GM18502 (cell line): ENCODE measurements at regions not wholly inside any gene's neighbourhood (a gene's known extent, or its start where the extent isn't known, plus 50 kb on each side); places are given as distances from the start of the nearest gene placed in this dataset.

Source experiments
- ATAC-seq: cut with Tn5 transposase; IDR thresholded peaks from one replicate; pipeline ENCODE4 v1.9.1; 2021; ENCODE audit warnings: mild to moderate bottlenecking; ENCODE audit not compliant: unreplicated experiment, poor library complexity

GRCh38 chr10:117900280-117900679 is 146.5 kb downstream of the RAB11FIP2 start:
- no peak for ATAC-seq

- no peak for ATAC-seq
These were observed 142.9 kb downstream of the RAB11FIP2 start for GRCh38 chr10:117903854-117904253.

DNA sequence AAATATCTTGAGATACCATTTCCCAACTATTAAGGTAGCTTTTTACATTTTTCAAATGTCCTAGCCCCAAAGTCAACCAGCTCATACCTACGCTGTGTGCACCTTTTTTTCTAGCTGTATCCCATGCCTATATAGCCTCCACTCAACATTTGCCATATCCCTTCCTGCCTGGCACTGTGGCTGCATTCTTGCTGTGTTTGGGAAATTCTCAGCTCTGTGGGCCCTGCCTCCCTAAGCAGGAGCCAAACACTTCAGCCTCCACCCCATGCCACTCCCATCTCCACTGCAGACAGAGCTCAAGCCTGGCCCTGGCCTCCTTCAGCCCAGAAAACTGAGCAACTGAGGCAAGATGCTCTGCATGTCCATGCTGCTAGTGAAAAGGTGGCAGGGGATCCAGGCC is 141.3 kb downstream of the RAB11FIP2 start:
- no peak for ATAC-seq

DNA sequence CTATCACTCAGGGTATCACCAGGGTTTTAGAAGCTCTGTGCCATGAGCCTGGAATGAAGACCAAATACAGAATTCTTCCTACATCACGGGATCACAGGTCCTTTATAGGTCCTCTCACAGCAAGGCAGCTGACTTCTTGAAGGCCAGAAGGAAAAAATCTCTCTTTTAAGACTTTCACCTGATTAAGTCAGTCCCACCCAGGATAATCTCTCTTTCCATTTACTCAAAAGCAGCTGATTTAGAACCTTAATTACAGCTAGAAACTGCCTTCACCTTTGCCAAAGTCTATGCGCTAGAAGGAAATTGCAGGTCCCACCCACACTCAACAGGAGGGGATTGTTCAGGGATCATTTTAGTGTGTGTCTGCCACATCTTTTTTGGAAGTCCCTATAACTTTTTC is 135.1 kb downstream of the RAB11FIP2 start:
- ATAC-seq = no peak

GRCh38 chr10:117914334-117914733 is 132.4 kb downstream of the RAB11FIP2 start:
- ATAC-seq = no peak

GRCh38 chr10:117920956-117921355 is 125.8 kb downstream of the RAB11FIP2 start:
- no peak for ATAC-seq

GRCh38 chr10:117921421-117921820 is 125.3 kb downstream of the RAB11FIP2 start:
- ATAC-seq = no peak

GRCh38 chr10:117924820-117925219 is 121.9 kb downstream of the RAB11FIP2 start:
- ATAC-seq = no peak

GRCh38 chr10:117925369-117925768 is 121.4 kb downstream of the RAB11FIP2 start:
- ATAC-seq = no peak

GRCh38 chr10:117926491-117926890 is 120.2 kb downstream of the RAB11FIP2 start:
- no peak for ATAC-seq

- ATAC-seq = no peak
These were observed 119.4 kb downstream of the RAB11FIP2 start for GRCh38 chr10:117927332-117927731.

- ATAC-seq = no peak
These were observed 118.9 kb downstream of the RAB11FIP2 start for GRCh38 chr10:117927871-117928270.

GRCh38 chr10:117928281-117928680 is 118.5 kb downstream of the RAB11FIP2 start:
- no peak for ATAC-seq

- no peak for ATAC-seq
These were observed 118.0 kb downstream of the RAB11FIP2 start for GRCh38 chr10:117928741-117929140.

- ATAC-seq = no peak
These were observed 117.2 kb downstream of the RAB11FIP2 start for GRCh38 chr10:117929327-117930067.

GRCh38 chr10:117931078-117931477 is 115.7 kb downstream of the RAB11FIP2 start:
- ATAC-seq = no peak

DNA sequence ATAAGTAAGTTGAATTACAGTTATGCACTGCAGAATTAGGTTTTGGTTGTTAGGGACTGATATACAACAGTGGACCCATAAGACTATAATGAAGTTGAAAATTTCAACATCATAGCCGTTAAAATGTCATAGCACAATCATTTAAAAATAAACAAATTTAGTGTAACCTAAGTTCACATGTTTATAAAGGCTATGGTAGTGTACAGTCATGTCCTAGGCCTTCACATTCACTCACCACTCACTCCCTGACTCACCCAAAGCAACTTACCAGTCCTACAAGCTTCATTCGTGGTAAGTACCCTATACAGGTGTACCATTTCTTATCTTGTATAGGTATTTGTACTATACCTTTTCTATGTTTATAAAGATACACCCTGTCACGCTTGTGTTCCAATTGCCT is 113.7 kb downstream of the RAB11FIP2 start:
- no peak for ATAC-seq

GRCh38 chr10:117934477-117934876 is 112.3 kb downstream of the RAB11FIP2 start:
- no peak for ATAC-seq

- no peak for ATAC-seq
These were observed 110.6 kb downstream of the RAB11FIP2 start for GRCh38 chr10:117936141-117936540.

DNA sequence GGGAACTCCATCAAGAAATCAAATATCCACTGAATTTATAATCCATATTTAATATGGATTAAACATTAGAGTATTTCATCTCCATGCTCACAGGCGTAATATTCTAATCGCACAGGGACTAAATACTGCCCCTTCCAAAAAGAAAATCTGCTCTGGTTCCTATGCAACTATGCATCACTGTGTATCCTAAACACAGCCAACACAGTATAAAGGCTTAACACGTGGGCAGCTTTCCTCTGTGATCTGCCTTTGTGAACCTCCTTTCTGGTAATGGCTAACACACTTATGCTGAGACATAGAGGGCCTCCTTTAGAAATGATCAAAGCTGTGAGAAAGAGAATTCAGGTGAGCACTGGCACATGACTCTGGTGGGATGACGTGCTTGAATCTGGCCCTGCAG is 110.2 kb downstream of the RAB11FIP2 start:
- ATAC-seq = no peak

DNA sequence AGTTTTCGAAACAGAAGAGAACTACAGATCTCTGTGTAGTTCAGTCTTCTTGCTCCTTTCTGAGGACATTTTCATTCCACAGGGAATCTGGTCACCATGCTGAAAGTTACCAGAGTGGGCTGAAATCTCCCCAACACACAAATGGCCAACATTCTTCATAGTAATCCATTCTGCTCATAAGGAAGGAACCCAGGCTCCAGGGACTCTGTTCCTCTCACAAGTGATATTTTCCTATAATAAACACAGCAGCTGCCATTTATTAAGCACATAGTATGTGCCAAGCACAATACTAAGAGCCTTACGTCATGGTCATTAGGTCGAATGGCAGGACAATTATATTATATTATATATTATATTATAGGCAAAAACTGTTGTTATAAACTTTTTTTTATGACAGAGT is 109.8 kb downstream of the RAB11FIP2 start:
- no peak for ATAC-seq

- ATAC-seq = no peak
These were observed 108.6 kb downstream of the RAB11FIP2 start for GRCh38 chr10:117938104-117938503.
